T-helper 9 cell (primary cell): ENCODE measurements at regions not wholly inside any gene's neighbourhood (a gene's known extent, or its start where the extent isn't known, plus 50 kb on each side); places are given as distances from the start of the nearest gene placed in this dataset.
"Not testable (repeated sequence)": the region's sequence is repeated elsewhere in the genome, so short reads cannot be mapped to it uniquely, and the experiment has no call there.

Experiments used
- DNase-seq: peaks from one replicate; pipeline ENCODE4 v3.0.0-alpha.2; 2020

GRCh38 chr3:187852842-187853730 lies 107.8 kb upstream of the BCL6 start:
- DNase-seq: no peak

GRCh38 chr3:187855131-187855530 lies 109.9 kb upstream of the BCL6 start:
- no peak for DNase-seq

DNA sequence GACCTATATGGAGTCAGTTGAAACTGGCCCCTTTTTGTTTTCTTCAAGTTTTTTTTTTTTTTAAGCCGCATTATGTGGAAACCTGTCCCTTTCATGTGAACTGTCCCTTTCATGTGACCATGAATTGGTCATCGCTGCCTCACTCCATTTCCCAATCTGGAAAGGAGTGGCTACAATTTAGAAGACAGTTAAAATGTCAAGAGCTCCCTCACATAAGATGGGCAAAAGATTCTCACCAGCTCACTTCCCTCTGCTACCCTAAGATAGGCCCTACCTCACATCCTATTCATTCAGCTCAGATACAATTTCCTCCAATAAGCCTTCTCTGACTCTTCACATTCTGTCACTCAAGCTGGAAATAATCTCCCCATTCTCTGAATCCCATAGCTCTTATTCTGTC lies 111.3 kb upstream of the BCL6 start:
- DNase-seq: no peak

GRCh38 chr3:187858041-187858440 lies 112.8 kb upstream of the BCL6 start:
- DNase-seq: no peak

GRCh38 chr3:187858711-187859110 lies 113.4 kb upstream of the BCL6 start:
- no peak for DNase-seq

DNA sequence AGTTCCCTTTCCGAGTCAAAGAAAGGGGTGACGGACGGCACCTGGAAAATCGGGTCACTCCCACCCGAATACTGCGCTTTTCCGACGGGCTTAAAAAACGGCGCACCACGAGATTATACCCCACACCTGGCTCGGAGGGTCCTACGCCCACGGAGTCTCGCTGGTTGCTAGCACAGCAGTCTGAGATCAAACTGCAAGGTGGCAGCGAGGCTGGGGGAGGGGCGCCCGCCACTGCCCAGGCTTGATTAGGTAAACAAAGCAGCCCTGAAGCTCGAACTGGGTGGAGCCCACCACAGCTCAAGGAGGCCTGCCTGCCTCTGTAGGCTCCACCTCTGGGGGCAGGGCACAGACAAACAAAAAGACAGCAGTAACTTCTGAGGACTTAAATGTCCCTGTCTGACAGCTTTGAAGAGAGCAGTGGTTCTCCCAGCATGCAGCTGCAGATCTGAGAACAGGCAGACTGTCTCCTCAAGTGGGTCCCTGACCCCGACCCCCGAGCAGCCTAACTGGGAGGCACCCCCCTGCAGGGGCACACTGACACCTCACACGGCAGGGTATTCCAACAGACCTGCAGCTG lies 117.5 kb upstream of the BCL6 start:
- DNase-seq: not testable (repeated sequence)

DNA sequence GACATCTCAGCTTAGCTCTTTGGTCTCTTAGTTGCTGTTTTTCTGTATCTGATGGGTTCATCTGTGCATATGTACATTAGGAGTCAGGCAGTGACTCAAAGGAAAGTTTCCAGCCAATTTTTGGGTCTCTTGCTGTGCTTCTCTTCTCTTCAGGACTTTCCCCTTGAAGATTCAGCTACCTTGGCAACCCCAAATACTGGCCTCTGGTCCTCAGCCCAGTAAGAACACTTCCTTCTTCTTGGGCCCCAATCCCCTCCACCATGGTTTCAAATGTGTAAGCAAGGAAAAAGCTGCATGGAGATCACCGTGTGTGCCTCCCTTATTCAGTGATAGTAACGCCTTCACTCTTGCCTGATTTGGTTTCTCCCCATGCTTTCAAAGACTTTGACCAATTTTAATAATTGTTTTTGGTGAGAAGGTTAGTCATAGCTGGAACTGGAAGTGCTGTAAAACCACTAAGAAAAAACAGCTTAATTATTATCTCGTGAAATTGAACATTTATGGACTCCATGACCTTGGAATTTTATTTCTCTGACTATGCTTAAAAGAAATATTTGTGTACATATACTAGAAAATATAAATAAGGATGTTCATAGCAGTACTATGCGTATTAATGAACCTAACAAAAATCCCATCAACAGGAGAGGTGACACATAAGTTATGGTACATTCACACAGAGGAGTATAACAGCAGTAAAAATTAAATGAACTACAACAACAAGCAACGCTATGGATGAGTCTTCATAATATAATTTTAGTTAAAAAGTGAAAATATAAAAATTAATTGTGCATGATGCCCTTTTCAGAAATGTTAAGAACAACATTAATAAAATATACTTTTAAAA lies 125.3 kb upstream of the BCL6 start:
- DNase-seq: no peak

DNA sequence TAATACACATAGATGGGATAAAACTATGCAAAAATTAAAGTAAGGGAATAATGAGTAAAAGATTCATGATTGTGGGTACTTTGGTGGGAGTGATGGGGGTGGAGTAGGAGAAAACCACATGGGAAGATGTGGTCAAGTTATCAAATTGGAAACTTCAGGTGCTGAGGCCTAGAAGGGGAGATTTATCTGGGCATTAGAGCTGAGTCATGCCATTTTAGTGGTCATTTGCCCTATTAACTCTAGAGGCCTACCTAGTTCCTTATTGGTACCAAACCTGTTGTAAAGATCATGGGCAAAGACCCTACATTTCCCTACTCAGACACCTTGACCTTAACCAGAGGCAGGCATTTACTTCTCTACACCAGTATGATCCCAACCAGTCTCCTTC lies 125.9 kb upstream of the BCL6 start:
- no peak for DNase-seq

DNA sequence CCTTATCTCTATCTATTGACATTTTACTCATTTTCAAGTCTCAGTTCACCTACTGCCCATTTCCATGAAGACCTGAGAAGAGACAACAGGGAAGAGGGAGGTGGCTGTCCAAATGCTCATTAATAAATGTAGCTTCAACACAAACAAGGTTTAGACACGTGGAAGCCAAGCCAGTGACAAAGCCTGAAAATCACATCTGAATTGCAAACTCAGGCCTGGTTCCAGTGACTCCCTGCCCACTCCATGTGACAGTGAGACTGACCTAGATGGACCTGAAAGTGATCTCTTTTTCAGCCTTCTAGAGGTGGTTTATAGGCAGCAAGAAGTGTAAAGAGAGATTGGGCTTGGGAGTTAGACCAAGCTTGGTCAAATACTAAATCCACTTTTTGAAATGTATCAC lies 126.6 kb upstream of the BCL6 start:
- DNase-seq: no peak

GRCh38 chr3:187873843-187874242 lies 128.6 kb upstream of the BCL6 start:
- DNase-seq: no peak

GRCh38 chr3:187875863-187876262 lies 130.6 kb upstream of the BCL6 start:
- no peak for DNase-seq

GRCh38 chr3:187878772-187879518 lies 133.7 kb upstream of the BCL6 start:
- DNase-seq: no peak

- no peak for DNase-seq
Observed at GRCh38 chr3:187880441-187880840, 135.2 kb upstream of the BCL6 start.

- no peak for DNase-seq
Observed at GRCh38 chr3:187880851-187881250, 135.6 kb upstream of the BCL6 start.

DNA sequence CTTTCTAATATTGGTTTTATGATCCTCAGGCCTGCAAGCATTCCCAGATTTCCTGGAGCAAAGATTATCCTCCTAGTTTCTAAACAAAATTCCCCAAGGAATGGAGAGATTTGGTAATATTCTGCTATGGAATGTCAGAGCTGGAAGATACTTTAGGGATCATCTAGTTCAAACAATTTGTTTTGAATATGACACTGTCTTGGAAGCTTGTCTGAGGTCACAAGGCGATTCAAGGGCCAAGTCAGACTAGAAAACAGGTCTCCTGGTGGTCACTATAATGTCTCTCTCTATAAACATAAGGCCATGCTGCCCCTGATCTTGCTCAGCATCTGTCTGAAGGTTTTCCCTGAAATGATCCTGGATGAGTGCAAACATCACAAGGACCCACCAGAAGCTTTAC lies 143.4 kb upstream of the BCL6 start:
- DNase-seq: no peak

- no peak for DNase-seq
Observed at GRCh38 chr3:187889106-187889505, 143.8 kb upstream of the BCL6 start.

- DNase-seq: no peak
Observed at GRCh38 chr3:187889601-187890404, 144.5 kb upstream of the BCL6 start.

- not testable (repeated sequence) for DNase-seq
Observed at GRCh38 chr3:187890405-187890752, 145.1 kb upstream of the BCL6 start.

DNA sequence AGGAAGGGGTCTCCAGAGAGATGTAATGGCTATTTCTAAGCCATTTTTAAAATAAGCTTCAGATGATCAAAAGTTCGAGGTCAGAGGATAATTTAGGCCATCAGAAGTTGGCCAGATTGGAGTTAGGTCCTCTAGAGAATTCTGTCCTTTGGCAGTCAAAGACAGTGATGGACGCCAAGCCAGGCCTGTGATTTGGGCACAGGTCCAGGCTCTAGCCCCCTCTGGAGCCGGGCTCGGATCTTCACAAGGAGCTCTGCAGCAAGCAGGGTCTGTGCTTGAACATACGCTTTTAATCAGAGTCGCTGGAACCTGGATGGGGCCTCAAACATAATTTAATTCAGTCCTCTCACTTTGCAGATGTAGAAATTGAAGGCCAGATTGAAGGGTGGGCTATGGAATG lies 151.4 kb upstream of the BCL6 start:
- no peak for DNase-seq

DNA sequence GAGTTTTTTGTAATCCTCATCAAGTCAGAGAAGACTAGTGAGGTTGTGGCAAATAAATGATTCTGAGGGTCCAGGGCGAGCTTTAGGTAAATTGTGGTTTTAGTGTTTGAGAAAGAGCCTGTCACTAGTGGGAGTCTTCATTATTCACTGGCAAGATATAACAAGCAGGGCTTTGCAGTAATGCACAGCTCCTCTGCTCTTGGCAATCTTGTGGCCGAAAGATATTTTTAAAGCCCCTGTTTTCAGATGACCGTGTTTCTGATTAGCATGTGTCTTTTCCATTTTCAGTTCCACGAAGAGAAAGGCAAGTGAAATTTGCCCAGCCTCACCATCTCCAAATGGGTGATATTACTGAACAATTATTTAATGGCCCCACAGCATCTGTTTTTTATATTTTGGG lies 154.0 kb upstream of the BCL6 start:
- no peak for DNase-seq

- no peak for DNase-seq
Observed at GRCh38 chr3:187900993-187901755, 155.9 kb upstream of the BCL6 start.
